ENCODE measurements at regions not wholly inside any gene's neighbourhood (a gene's known extent, or its start where the extent isn't known, plus 50 kb on each side); places are given as distances from the start of the nearest gene placed in this dataset.
A peak's percentile ranks its signal among the peaks of the same experiment; 100 is the strongest.
"Not testable (repeated sequence)": the region's sequence is repeated elsewhere in the genome, so short reads cannot be mapped to it uniquely, and the experiment has no call there.

GRCh38 chr5:153276151-153276550 is 214.3 kb upstream of the GRIA1 start:
- TF ChIP-seq, protein P1, sequence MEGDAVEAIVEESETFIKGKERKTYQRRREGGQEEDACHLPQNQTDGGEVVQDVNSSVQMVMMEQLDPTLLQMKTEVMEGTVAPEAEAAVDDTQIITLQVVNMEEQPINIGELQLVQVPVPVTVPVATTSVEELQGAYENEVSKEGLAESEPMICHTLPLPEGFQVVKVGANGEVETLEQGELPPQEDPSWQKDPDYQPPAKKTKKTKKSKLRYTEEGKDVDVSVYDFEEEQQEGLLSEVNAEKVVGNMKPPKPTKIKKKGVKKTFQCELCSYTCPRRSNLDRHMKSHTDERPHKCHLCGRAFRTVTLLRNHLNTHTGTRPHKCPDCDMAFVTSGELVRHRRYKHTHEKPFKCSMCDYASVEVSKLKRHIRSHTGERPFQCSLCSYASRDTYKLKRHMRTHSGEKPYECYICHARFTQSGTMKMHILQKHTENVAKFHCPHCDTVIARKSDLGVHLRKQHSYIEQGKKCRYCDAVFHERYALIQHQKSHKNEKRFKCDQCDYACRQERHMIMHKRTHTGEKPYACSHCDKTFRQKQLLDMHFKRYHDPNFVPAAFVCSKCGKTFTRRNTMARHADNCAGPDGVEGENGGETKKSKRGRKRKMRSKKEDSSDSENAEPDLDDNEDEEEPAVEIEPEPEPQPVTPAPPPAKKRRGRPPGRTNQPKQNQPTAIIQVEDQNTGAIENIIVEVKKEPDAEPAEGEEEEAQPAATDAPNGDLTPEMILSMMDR (IDR thresholded peaks at IDR 0.05; ENCODE audit: insufficient read depth, low read length) = no peak
- peak; percentile 15 for DNase-seq (ENCODE audit: low read depth)
- no peak overlapping the region for H3K4me3 ChIP-seq (ENCODE audit: low read depth, low read length)

DNA sequence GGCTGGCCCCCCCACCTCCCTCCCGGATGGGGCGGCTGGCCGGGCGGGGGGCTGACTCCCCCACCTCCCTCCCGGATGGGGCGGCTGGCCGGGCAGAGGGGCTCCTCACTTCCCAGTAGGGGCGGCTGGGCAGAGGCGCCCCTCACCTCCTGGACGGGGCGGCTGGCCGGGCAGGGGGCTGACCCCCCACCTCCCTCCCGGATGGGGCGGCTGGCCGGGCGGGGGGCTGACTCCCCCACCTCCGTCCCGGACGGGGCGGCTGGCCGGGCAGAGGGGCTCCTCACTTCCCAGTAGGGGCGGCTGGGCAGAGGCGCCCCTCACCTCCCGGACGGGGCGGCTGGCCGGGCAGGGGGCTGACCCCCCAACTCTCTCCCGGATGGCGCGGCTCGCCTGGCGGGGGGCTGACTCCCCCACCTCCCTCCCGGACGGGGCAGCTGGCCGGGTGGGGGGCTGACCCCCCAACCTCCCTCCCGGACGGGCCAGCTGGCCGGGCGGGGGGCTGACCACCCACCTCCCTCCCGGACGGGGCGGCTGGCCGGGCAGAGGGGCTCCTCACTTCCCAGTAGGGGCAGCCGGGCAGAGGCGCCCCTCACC is 194.1 kb upstream of the GRIA1 start:
- not testable (repeated sequence) for DNase-seq (ENCODE audit: low read depth); H3K4me3 ChIP-seq (ENCODE audit: low read depth, low read length)

DNA sequence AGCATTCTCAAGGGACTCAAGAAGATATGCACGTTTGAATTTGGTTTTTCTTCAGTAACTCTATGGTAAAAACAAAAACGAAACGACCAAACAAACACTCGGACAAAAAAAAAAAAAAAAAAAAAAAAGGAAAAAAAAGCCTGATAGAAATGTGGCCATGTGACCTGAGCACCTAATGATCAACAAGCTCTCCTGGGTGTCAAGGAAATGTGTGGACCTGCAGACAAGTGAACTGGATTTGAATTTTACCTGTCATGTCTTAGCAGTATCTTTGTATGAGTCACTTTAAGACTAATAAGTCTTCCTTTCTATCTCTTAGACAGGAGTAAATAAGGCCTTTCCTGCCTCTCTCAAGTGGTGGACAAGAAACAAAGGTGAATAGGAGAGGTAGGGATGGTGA is 190.6 kb upstream of the GRIA1 start:
- no peak overlapping the region for H3K4me3 ChIP-seq (ENCODE audit: low read depth, low read length)
- TF ChIP-seq, protein P1 (IDR thresholded peaks at IDR 0.05; ENCODE audit: insufficient read depth, low read length) = no peak
- DNase-seq (ENCODE audit: low read depth) = no peak

GRCh38 chr5:153308282-153308681 is 182.2 kb upstream of the GRIA1 start:
- TF ChIP-seq, protein P1 (IDR thresholded peaks at IDR 0.05; ENCODE audit: insufficient read depth, low read length) = no peak
- H3K4me3 ChIP-seq (ENCODE audit: low read depth, low read length) = no peak overlapping the region
- no peak for DNase-seq (ENCODE audit: low read depth)

DNA sequence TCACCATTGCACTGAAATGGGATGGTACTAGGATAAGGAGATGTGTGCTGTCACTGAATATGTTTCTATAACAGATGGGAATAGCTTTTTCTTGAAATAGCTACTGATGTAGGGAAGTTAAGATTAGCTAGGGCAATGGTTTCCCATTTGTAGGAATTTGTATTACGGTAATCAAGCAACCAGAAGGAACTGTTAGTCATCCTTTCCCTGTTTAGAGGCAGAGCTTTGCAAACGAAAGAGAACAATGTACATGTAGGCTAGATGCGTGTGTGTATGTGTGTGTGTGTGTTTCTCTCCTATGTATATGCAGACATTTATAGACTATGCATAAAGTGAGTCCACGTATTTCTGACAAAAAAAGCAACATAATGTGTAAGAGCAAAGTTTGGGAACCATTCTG is 171.9 kb upstream of the GRIA1 start:
- TF ChIP-seq, protein P1 (IDR thresholded peaks at IDR 0.05; ENCODE audit: insufficient read depth, low read length) = no peak
- no peak overlapping the region for H3K4me3 ChIP-seq (ENCODE audit: low read depth, low read length)
- DNase-seq (ENCODE audit: low read depth) = no peak

- no peak for DNase-seq (ENCODE audit: low read depth)
- no peak overlapping the region for H3K4me3 ChIP-seq (ENCODE audit: low read depth, low read length)
- TF ChIP-seq, protein P1 (IDR thresholded peaks at IDR 0.05; ENCODE audit: insufficient read depth, low read length) = no peak
Observed at GRCh38 chr5:153321478-153321877, 169.0 kb upstream of the GRIA1 start.

GRCh38 chr5:153340139-153340538 is 150.3 kb upstream of the GRIA1 start:
- no peak overlapping the region for H3K4me3 ChIP-seq (ENCODE audit: low read depth, low read length)
- TF ChIP-seq, protein P1 (IDR thresholded peaks at IDR 0.05; ENCODE audit: insufficient read depth, low read length) = no peak
- no peak for DNase-seq (ENCODE audit: low read depth)
